HG03196 (cell line): ENCODE measurements at regions not wholly inside any gene's neighbourhood (a gene's known extent, or its start where the extent isn't known, plus 50 kb on each side); places are given as distances from the start of the nearest gene placed in this dataset.

Experiments used
- ATAC-seq: cut with Tn5 transposase; IDR thresholded peaks from one replicate; pipeline ENCODE4 v1.9.1; 2021; ENCODE audit not compliant: unreplicated experiment

DNA sequence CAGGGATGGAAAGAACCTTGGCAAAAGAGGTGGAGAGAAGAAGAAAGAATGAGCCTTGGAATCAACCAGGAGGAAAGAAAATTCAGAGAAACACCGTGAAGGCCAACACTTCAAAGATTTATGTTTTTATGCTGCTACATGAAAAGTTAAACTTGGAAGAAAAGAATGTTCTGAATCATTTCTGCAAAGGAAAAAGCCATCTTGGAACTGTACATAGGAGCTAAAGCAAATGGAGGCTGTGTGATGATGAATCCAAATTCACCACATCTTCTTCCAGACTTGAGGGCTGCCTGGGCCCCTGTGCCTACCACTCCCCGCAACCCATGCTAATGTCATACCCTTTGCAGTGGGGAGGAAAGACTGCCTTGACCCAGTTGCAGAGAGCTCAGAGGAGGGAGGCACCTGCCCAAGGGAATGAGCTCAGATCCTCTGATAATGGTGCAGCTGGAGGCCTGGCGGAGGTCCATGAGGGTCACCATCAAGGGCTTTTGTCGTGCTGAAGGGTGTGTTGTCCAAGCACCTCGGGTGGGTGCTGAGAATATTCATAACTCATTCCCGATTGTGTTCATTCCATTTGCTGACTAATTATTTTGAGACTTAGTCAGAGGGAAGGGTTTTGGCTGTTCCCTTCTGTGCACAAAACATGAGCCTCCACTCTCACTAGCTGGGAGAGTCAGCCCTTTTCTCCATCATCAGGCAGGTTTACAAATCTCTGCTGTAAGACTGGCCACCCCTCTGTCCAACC is 245.8 kb upstream of the JAG1 start:
- ATAC-seq, result no peak

DNA sequence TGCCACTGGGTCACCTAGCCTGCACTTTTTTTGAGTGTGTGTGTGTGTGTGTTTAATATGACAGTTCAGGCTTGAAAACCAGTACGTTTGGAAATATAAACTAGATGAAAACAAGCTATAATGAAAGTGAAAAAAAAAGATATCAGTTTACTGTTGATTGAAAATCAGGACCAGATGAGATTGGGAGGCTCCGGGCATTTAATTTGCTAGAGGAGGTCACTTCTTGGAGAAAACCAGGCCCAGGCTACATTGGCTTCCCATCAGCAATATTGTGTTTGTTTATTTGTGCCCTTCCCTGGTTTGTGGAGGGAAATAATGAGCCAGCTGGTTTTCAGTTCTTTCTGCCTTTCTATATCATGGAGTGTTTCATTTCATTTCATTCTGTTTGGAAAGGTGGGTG is 246.6 kb upstream of the JAG1 start:
- ATAC-seq, result no peak

- ATAC-seq, result no peak
These were observed 247.8 kb upstream of the JAG1 start for GRCh38 chr20:10921491-10922010.

- ATAC-seq, result no peak
These were observed 248.7 kb upstream of the JAG1 start for GRCh38 chr20:10922506-10922905.

DNA sequence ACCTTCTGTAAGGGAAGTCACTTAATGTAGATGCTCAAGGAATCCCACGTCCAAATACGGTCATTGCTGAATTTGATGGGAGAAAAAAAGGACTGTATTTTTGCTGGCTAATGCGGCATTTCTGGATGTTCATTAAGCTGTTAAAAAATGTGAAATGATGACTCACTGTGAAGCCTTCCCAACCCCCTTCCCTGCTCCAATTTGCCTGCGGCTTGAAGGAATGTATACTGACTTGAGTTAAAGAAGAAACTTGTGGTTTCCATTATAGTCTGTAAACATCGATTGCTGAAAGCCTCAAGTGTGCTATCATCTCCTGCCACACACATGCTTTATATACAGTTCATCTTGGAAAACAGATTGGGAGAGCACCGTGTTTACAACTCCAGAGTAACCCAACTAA is 249.1 kb upstream of the JAG1 start:
- no peak for ATAC-seq

- ATAC-seq, result no peak
These were observed 250.9 kb upstream of the JAG1 start for GRCh38 chr20:10924644-10925201.

DNA sequence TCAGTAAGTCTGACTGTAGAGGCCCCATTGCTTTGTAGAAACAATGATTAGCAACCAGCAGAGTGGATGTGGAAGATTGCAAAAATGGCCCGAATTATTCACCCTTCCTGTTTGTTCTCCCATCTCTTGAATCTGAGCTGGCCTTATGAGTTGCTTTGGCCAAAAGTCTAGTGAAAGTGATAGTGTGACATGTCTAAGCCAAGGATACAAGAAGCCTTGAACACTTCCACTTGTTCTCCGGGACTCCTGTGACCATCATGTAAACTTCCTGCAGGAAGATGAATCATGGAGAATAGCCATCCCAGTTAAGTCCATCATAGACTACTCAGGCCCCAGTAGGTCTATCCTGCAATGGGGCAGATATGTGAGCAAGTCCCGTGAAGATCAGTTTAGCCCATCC is 252.0 kb upstream of the JAG1 start:
- ATAC-seq, result no peak

- no peak for ATAC-seq
These were observed 253.3 kb upstream of the JAG1 start for GRCh38 chr20:10927011-10927583.

DNA sequence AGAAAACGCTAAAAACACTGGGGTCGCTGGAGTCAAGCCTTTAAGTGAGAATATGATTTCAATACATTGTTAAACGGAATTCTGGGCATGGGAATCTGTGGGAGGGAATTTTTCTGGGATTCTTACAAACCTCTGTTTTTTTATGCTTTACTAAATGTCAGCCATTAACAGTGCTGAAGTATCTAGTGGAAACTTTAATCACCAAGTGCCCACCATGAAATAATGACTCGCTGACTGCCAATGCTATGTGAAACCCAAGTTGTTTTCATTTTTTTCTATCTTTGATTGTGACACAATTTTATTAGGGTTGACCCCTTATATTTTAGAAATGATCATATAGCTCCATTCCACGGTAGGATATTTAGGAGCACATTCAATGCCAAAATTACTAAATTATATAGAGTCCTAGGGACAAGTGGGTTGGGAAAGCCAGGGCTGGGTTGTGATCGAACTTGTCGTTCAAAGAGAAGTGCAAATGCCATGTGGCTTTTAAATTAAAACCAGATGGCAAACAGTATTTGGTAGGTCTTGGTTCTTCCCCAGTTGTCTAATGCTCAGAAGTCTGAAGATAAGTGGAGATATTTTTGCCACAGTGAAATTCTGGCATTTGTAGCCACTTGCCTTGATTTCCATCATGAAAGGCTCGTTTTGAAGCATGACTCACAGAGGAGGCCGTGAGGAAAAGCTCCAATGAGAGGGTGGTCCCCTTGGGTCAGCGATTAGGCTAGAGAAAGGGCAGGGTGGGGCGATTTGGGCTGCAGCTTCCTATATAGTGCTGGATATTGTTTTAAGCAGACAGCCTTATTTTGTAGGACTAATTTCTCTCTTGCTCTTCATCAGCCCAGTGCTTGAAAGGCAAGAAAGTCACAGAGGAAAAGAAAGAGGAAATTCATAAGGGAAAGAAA is 254.4 kb upstream of the JAG1 start:
- no peak for ATAC-seq

DNA sequence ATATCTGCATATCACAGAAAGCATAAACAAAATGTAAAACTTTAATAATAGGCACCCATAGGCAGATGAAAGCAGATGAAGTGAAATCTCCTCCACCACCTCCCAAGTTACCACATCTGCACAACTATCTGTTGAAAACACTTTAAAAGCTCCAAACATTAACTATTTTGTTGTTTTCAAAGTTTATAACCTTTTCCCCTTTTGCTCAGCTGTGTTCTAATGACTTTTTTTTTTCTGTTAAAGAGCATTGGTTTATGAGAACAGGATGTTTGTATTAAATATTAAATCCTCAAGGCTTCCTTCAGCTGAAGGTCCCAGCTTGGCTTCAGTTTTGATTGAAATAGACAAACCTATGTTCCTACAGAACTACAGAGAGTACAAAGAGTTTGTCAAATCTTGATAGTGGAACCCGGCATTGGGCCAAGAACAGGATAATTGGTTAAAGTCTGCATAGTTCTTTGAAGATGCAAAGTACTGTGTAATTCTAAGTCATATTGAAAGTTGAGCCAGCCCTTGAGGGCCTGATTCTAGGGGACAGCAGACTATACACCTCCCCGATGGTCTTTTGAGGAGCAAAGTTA is 255.1 kb upstream of the JAG1 start:
- no peak for ATAC-seq

GRCh38 chr20:10935658-10936402 is 262.0 kb upstream of the JAG1 start:
- no peak for ATAC-seq

DNA sequence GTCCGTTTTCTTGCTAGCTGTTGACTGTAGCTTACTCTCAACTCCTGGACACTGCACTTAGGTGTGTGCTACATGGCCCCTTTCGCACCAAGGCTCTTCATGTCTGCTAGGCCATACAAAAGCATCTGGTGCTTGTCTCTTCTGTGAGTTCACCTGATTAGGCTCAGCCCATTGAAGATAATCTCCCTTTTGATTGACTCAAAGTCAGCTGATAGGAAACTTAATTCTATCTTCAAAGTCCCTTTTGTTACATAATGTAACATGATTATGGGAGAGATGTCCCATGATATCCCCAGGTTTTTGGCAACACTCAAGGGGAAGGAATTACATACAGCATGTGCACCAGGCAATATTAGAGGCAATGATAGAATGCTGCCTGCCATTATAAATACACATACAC is 263.0 kb upstream of the JAG1 start:
- ATAC-seq, result no peak

- ATAC-seq, result no peak
These were observed 265.6 kb upstream of the JAG1 start for GRCh38 chr20:10939331-10939941.

- peak; percentile 91 for ATAC-seq
These were observed 267.1 kb upstream of the JAG1 start for GRCh38 chr20:10940941-10941340.

DNA sequence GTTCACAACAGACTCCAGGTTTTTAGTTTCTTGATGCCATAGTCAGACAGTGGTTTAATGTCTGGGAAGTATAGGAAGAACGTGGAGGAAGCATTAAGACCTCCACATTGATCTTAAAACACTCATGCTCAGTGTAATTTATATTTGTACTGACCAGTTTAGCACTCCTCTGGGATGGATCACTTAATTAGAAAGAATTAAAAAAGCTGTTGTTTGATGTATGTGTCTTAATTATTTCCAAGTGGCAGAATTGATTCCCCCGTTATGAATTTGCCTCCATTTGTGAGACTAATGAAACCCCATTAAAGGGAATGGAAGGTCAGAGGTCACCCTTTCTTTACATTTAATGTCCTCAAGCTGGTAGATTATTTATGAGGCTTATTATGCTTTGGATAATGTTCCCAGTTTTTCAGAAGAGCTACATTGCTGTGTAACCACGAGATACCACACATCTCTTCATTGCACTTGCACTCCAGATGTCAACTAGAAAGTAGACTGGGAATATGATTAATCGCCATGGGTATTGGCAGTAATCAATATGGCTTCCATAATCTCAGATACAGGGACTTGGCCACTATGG is 270.0 kb upstream of the JAG1 start:
- no peak for ATAC-seq

DNA sequence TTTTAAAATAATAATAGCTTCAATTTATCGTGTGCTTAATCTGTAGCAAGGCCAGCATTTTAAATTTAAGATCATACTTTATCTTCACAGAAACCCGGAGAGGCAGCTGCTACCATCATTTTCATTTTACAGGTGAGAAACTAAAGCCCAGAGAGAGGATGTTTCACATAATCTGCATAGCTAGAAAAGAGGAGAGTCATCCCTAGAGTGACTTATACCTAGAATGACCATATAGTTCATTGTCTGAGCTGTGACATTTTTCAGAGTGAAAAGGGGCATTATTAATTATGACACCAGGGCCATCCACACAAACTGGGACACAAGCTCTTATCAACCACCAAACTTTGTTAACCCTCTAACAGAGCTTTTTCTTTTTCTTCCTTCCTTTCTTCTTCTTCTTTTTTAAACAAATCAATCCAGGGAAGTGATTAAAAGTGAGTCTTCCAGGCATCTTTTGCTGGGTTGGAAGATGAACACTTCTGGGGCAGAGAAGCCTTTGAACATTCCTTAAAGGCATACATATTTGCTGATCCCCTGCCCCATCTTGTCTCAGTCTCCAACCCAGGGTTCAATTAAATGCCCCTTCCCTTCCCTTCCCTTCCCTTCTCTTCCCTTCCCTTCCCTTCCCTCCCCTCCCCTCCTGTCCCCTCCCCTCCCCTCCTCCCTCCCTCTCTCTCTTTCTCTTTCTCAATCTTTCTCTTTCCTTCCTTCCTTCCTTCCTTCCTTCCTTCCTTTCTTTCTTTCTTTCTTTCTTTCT is 272.5 kb upstream of the JAG1 start:
- ATAC-seq, result no peak

DNA sequence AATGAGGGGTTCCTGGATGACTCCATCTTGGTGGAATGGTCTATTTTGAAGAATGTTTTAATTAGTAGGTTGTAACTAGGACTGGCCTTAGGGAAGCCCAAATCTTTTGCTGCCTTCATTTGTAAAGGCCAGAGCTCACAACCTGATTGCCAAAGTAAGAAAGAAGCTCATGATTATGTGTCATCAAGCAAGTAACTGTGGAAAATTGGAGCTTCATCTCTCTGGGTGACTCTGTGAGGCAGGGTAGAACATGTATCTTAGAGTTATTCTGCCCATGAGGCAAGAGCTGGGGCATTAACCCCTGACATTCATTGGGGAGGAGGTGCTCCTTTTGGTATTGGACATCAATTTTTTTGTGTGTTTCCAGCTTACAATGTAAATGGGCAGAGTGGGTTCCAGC is 273.9 kb upstream of the JAG1 start:
- ATAC-seq, result no peak

- ATAC-seq, result no peak
These were observed 276.4 kb upstream of the JAG1 start for GRCh38 chr20:10949930-10950783.
